OCI-LY3 (cell line): ENCODE measurements at regions not wholly inside any gene's neighbourhood (a gene's known extent, or its start where the extent isn't known, plus 50 kb on each side); places are given as distances from the start of the nearest gene placed in this dataset.

Experiments
- H2AFZ ChIP-seq: fragments of 200-600, 300-600 bp; shearing (Covaris generic); 2 replicates; pipeline ENCODE4 v1.6.0; 2014; ENCODE audit warnings: antibody characterized with exemption, low read depth, low read length
- H3K27ac ChIP-seq: fragments of 200-600, 300-600 bp; sonication (generic); 2 replicates; pipeline ENCODE4 v1.5.1; 2014; ENCODE audit warnings: mild to moderate bottlenecking, low read length, moderate library complexity, mixed read lengths
- H3K27me3 ChIP-seq: fragments of 200-600, 300-600 bp; sonication (generic); 2 replicates; pipeline ENCODE4 v1.6.1; 2014; ENCODE audit warnings: low read depth, low read length, mixed read lengths
- H3K36me3 ChIP-seq: fragments of 200-600, 300-600 bp; sonication (generic); replicated peaks from 2 replicates; pipeline ENCODE3; 2014; ENCODE audit warnings: low read depth, low read length, mixed read lengths
- H3K4me1 ChIP-seq: fragments of 300-600, 200-600 bp; sonication (generic); 2 replicates; pipeline ENCODE4 v1.6.1; 2014; ENCODE audit warnings: low read length, mixed read lengths
- H3K4me2 ChIP-seq: fragments of 200-600, 300-600 bp; sonication (generic); 2 replicates; pipeline ENCODE4 v1.6.1; 2014; ENCODE audit warnings: low read length, mixed read lengths
- H3K4me3 ChIP-seq: fragments of 300-600, 200-600 bp; sonication (generic); 2 replicates; pipeline ENCODE4 v1.5.1; 2014; ENCODE audit warnings: antibody characterized with exemption, mild to moderate bottlenecking, low read length, moderate library complexity
- H3K79me2 ChIP-seq: fragments of 300-600, 200-600 bp; shearing (Covaris generic); 2 replicates; pipeline ENCODE4 v1.6.1; 2014; ENCODE audit warnings: mild to moderate bottlenecking, low read length, mixed read lengths
- H3K9ac ChIP-seq: fragments of 300-600, 200-600 bp; shearing (Covaris generic); 2 replicates; pipeline ENCODE4 v1.6.0; 2014; ENCODE audit warnings: mild to moderate bottlenecking, low read length, moderate library complexity
- H3K9me3 ChIP-seq: fragments of 200-600, 300-600 bp; shearing (Covaris generic); 2 replicates; pipeline ENCODE4 v1.6.1; 2014; ENCODE audit warnings: low read length, mixed read lengths; ENCODE audit not compliant: insufficient read depth
- H4K20me1 ChIP-seq: fragments of 200-600, 300-600 bp; sonication (generic); 2 replicates; pipeline ENCODE4 v1.6.1; 2016; ENCODE audit warnings: low read length, mixed read lengths; ENCODE audit not compliant: insufficient read depth
- CTCF ChIP-seq: fragments of 200-600, 300-600 bp; sonication (generic); IDR thresholded peaks from 2 replicates; pipeline ENCODE4 v1.5.1; 2014; ENCODE audit warnings: antibody characterized with exemption, low read length, low read depth
- EZH2phosphoT487 ChIP-seq: fragments of 200-600 bp; shearing (Covaris generic); IDR thresholded peaks from 2 replicates; pipeline ENCODE4 v1.6.1; 2018; ENCODE audit warnings: antibody characterized with exemption, mixed run types, low read depth

- peak overlapping the region; percentile 39 for H3K27ac ChIP-seq
- H3K9me3 ChIP-seq = no peaks in the 10 kb centered on the region
- H3K79me2 ChIP-seq = no peaks in the 10 kb centered on the region
- peak overlapping the region; percentile 43; the same call in 1 of the 2 replicates for H3K9ac ChIP-seq
- H4K20me1 ChIP-seq = no peaks in the 10 kb centered on the region
- peak overlapping the region; percentile 65 for H3K4me2 ChIP-seq
- H3K27me3 ChIP-seq = no peaks in the 10 kb centered on the region
- H2AFZ ChIP-seq = peak overlapping the region; percentile 98
- H3K4me3 ChIP-seq = peak overlapping the region; percentile 39
- no peak for TF ChIP-seq CTCF
- TF ChIP-seq EZH2phosphoT487 = no peak
- peaks cover 38% of the 10 kb centered on the region for H3K4me1 ChIP-seq
- H3K36me3 ChIP-seq = no peaks in the 10 kb centered on the region
Measured at GRCh38 chr6:6931071-6932025, 176.4 kb upstream of the RREB1 start.

- Histone ChIP-seq H3K79me2 (no peaks in the 10 kb centered on the region), H2AFZ (no peak overlapping the region), H3K9me3 (no peaks in the 10 kb centered on the region), H3K36me3 (no peaks in the 10 kb centered on the region), H3K4me3 (no peak overlapping the region), H3K4me1 (peaks cover 38% of the 10 kb centered on the region), H3K4me2 (no peak overlapping the region), H3K27me3 (no peaks in the 10 kb centered on the region), H3K9ac (no peak overlapping the region), H3K27ac (no peak overlapping the region), H4K20me1 (no peaks in the 10 kb centered on the region)
- TF ChIP-seq EZH2phosphoT487 = no peak
- no peak for TF ChIP-seq CTCF
Measured at GRCh38 chr6:6932341-6932740, 175.4 kb upstream of the RREB1 start.

GRCh38 chr6:6932968-6933367, 174.8 kb upstream of the RREB1 start:
- no peaks in the 10 kb centered on the region for H3K36me3 ChIP-seq
- H3K9ac ChIP-seq = no peak overlapping the region
- no peak for TF ChIP-seq EZH2phosphoT487
- TF ChIP-seq CTCF = no peak
- 0 out of 2 replicates have a peak overlapping the region, but pooled peaks have one; percentile 7 for H3K4me2 ChIP-seq
- no peak overlapping the region for H2AFZ ChIP-seq
- no peak overlapping the region for H3K4me3 ChIP-seq
- peaks cover 35% of the 10 kb centered on the region for H3K4me1 ChIP-seq
- no peaks in the 10 kb centered on the region for H3K27me3 ChIP-seq
- H3K27ac ChIP-seq = no peak overlapping the region
- H3K9me3 ChIP-seq = no peaks in the 10 kb centered on the region
- no peaks in the 10 kb centered on the region for H4K20me1 ChIP-seq
- H3K79me2 ChIP-seq = no peaks in the 10 kb centered on the region

GRCh38 chr6:6940031-6941025, 167.4 kb upstream of the RREB1 start:
- no peaks in the 10 kb centered on the region for H3K9me3 ChIP-seq
- no peak overlapping the region for H3K4me2 ChIP-seq
- TF ChIP-seq EZH2phosphoT487 = no peak
- no peak overlapping the region for H3K27ac ChIP-seq
- no peak overlapping the region for H2AFZ ChIP-seq
- no peaks in the 10 kb centered on the region for H4K20me1 ChIP-seq
- no peak overlapping the region for H3K4me3 ChIP-seq
- H3K36me3 ChIP-seq = no peaks in the 10 kb centered on the region
- H3K27me3 ChIP-seq = no peaks in the 10 kb centered on the region
- H3K4me1 ChIP-seq = peaks cover 15% of the 10 kb centered on the region; the same call in 1 of the 2 replicates
- H3K79me2 ChIP-seq = no peaks in the 10 kb centered on the region
- H3K9ac ChIP-seq = no peak overlapping the region
